SU-DHL-6 (cell line): ENCODE measurements at regions not wholly inside any gene's neighbourhood (a gene's known extent, or its start where the extent isn't known, plus 50 kb on each side); places are given as distances from the start of the nearest gene placed in this dataset.

ENCODE experiments used
- H2AFZ ChIP-seq: fragments of 200-600 bp; sonication (generic); 2 replicates; pipeline ENCODE4 v1.6.1; 2014; ENCODE audit warnings: low read depth, mild to moderate bottlenecking, moderate library complexity, mixed read lengths, antibody characterized with exemption, low read length; ENCODE audit not compliant: severe bottlenecking
- H3F3A ChIP-seq: fragments of 200-600 bp; shearing (Covaris generic); 2 replicates; pipeline ENCODE4 v1.6.0; 2016; ENCODE audit warnings: antibody characterized with exemption, mild to moderate bottlenecking; ENCODE audit not compliant: insufficient read depth
- H3K27ac ChIP-seq: fragments of 200-600 bp; sonication (generic); 2 replicates; pipeline ENCODE4 v1.5.1; 2016; ENCODE audit warnings: low read depth, mild to moderate bottlenecking, low read length, moderate library complexity, mixed read lengths
- H3K27me3 ChIP-seq: fragments of 200-600 bp; sonication (generic), shearing (Covaris generic); 2 replicates; pipeline ENCODE4 v1.6.0; 2014; ENCODE audit warnings: mild to moderate bottlenecking, low read length
- H3K36me3 ChIP-seq: fragments of 200-600 bp; sonication (generic); 2 replicates; pipeline ENCODE4 v1.6.1; 2014; ENCODE audit warnings: mild to moderate bottlenecking, low read length, mixed read lengths
- H3K4me2 ChIP-seq: fragments of 300-600, 200-600 bp; shearing (Covaris generic), sonication (generic); 2 replicates; pipeline ENCODE4 v1.6.0; 2014; ENCODE audit warnings: low read length, low read depth, mild to moderate bottlenecking; ENCODE audit not compliant: poor library complexity, severe bottlenecking
- H3K4me3 ChIP-seq: fragments of 200-600 bp; sonication (generic); 2 replicates; pipeline ENCODE4 v1.5.1; 2014; ENCODE audit warnings: antibody characterized with exemption, low read length, mild to moderate bottlenecking, mixed read lengths; ENCODE audit not compliant: insufficient read depth, poor library complexity, severe bottlenecking
- H3K79me2 ChIP-seq: fragments of 200-600 bp; sonication (generic); 2 replicates; pipeline ENCODE4 v1.6.1; 2014; ENCODE audit warnings: mild to moderate bottlenecking, low read length, moderate library complexity; ENCODE audit not compliant: insufficient read depth
- H3K9ac ChIP-seq: fragments of 200-600 bp; sonication (generic); 2 replicates; pipeline ENCODE4 v1.7.0; 2014; ENCODE audit warnings: mild to moderate bottlenecking, low read length
- H3K9me2 ChIP-seq: fragments of 200-600 bp; sonication (generic); replicated peaks from 2 replicates; pipeline ENCODE4 v1.6.1; 2014; ENCODE audit warnings: low read length; ENCODE audit not compliant: insufficient read depth
- H3K9me3 ChIP-seq: fragments of 200-600 bp; sonication (generic); 2 replicates; pipeline ENCODE4 v1.6.1; 2014; ENCODE audit warnings: low read length, mixed read lengths; ENCODE audit not compliant: insufficient read depth
- H4K20me1 ChIP-seq: fragments of 200-600 bp; sonication (generic); 2 replicates; pipeline ENCODE4 v1.6.1; 2014; ENCODE audit warnings: low read depth, mild to moderate bottlenecking, antibody characterized with exemption, low read length, moderate library complexity, mixed read lengths
- CTCF ChIP-seq: fragments of 200-600 bp; sonication (generic); IDR thresholded peaks from one replicate; pipeline ENCODE4 v1.5.1; 2017; ENCODE audit warnings: antibody characterized with exemption, mild to moderate bottlenecking, low read length, moderate library complexity; ENCODE audit not compliant: insufficient read depth, poor library complexity, severe bottlenecking
- EZH2phosphoT487 ChIP-seq: fragments of 200-600 bp; sonication (generic), shearing (Covaris generic); conservative IDR thresholded peaks from 2 replicates; pipeline ENCODE4 v1.6.1; 2018; ENCODE audit warnings: mild to moderate bottlenecking, antibody characterized with exemption, low read length, moderate library complexity, mixed read lengths

GRCh38 chr2:75320898-75321598 is 121.7 kb upstream of the TACR1 start:
- Histone ChIP-seq H3K4me2 (no peak overlapping the region), H3K9ac (no peak overlapping the region), H4K20me1 (no peaks in the 10 kb centered on the region), H2AFZ (no peak overlapping the region), H3K27ac (no peak overlapping the region), H3K79me2 (no peaks in the 10 kb centered on the region), H3K36me3 (no peaks in the 10 kb centered on the region), H3K9me2 (no peaks in the 10 kb centered on the region), H3F3A (no peaks in the 10 kb centered on the region), H3K4me3 (no peak overlapping the region), H3K27me3 (no peaks in the 10 kb centered on the region), H3K9me3 (no peaks in the 10 kb centered on the region)
- TF ChIP-seq CTCF (no peak), EZH2phosphoT487 (no peak)

- no peaks in the 10 kb centered on the region for H3F3A ChIP-seq
- no peaks in the 10 kb centered on the region for H3K27me3 ChIP-seq
- H3K36me3 ChIP-seq = no peaks in the 10 kb centered on the region
- H3K9ac ChIP-seq = no peak overlapping the region
- H2AFZ ChIP-seq = no peak overlapping the region
- TF ChIP-seq EZH2phosphoT487 (no peak), CTCF (no peak)
- no peaks in the 10 kb centered on the region for H3K9me3 ChIP-seq
- no peak overlapping the region for H3K27ac ChIP-seq
- no peaks in the 10 kb centered on the region for H3K9me2 ChIP-seq
- no peak overlapping the region for H3K4me2 ChIP-seq
- H3K79me2 ChIP-seq = no peaks in the 10 kb centered on the region
- no peak overlapping the region for H3K4me3 ChIP-seq
- no peaks in the 10 kb centered on the region for H4K20me1 ChIP-seq
These were observed 120.6 kb upstream of the TACR1 start for GRCh38 chr2:75319951-75320350.

- Histone ChIP-seq H3K9ac (no peak overlapping the region), H3K4me2 (no peak overlapping the region), H3K79me2 (no peaks in the 10 kb centered on the region), H3K27ac (no peak overlapping the region), H3K9me3 (no peaks in the 10 kb centered on the region), H2AFZ (no peak overlapping the region), H4K20me1 (no peaks in the 10 kb centered on the region), H3K9me2 (no peaks in the 10 kb centered on the region), H3K4me3 (no peak overlapping the region), H3K36me3 (no peaks in the 10 kb centered on the region), H3F3A (no peaks in the 10 kb centered on the region), H3K27me3 (peaks cover 2% of the 10 kb centered on the region; the same call in 1 of the 2 replicates)
- TF ChIP-seq CTCF = no peak
- no peak for TF ChIP-seq EZH2phosphoT487
These were observed 118.5 kb upstream of the TACR1 start for GRCh38 chr2:75317802-75318201.
